ENCODE measurements at regions not wholly inside any gene's neighbourhood (a gene's known extent, or its start where the extent isn't known, plus 50 kb on each side); places are given as distances from the start of the nearest gene placed in this dataset.

DNA sequence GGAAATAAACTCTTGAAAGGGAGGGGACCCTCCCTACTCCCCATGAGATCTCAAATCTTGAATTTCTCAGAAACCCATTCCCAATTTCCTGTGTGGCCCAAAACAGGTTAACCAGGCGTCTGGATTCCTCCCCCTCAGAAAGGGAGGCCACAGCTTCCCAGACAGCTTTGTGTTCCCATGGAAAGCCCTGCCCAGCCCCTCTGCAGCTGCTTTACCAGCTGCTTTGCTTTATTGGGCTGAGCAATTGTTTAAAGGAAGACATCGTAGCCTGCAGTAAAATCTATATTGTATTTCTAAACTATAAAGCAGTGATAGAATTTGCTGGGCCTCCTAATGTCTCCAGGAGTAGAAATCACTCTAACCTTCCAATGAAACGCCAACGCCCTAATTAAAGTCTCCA, 97.4 kb downstream of the CHST1 start:
- TF ChIP-seq, protein P1, sequence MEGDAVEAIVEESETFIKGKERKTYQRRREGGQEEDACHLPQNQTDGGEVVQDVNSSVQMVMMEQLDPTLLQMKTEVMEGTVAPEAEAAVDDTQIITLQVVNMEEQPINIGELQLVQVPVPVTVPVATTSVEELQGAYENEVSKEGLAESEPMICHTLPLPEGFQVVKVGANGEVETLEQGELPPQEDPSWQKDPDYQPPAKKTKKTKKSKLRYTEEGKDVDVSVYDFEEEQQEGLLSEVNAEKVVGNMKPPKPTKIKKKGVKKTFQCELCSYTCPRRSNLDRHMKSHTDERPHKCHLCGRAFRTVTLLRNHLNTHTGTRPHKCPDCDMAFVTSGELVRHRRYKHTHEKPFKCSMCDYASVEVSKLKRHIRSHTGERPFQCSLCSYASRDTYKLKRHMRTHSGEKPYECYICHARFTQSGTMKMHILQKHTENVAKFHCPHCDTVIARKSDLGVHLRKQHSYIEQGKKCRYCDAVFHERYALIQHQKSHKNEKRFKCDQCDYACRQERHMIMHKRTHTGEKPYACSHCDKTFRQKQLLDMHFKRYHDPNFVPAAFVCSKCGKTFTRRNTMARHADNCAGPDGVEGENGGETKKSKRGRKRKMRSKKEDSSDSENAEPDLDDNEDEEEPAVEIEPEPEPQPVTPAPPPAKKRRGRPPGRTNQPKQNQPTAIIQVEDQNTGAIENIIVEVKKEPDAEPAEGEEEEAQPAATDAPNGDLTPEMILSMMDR (conservative IDR thresholded peaks at IDR 0.05; ENCODE audit: low read length) = no peak
- TF ChIP-seq EZH2phosphoT487 (IDR thresholded peaks at IDR 0.05; ENCODE audit: borderline replicate concordance) = no peak

Data from Loucy (cell line).